ENCODE measurements at regions not wholly inside any gene's neighbourhood (a gene's known extent, or its start where the extent isn't known, plus 50 kb on each side); places are given as distances from the start of the nearest gene placed in this dataset.

GRCh38 chr9:134229466-134230091 lies 65.2 kb upstream of the RNU6ATAC start:
- no peak for TF ChIP-seq CTCF (IDR thresholded peaks at IDR 0.05; ENCODE audit: extremely low read depth in 1 of 2, insufficient read depth in 1 of 2, low read depth in 1 of 2, low read length in 2 of 2)
- TF ChIP-seq EZH2 (IDR thresholded peaks at IDR 0.05; ENCODE audit: borderline replicate concordance, low read depth, low read length, severe bottlenecking): no peak
- TF ChIP-seq MAX (IDR thresholded peaks at IDR 0.05; ENCODE audit: insufficient read depth, insufficient read length): no peak
- no peak for TF ChIP-seq POLR2A (IDR thresholded peaks at IDR 0.05; ENCODE audit: low read depth, low read length)
- no peak for TF ChIP-seq POLR2AphosphoS5 (IDR thresholded peaks at IDR 0.05; ENCODE audit: insufficient read depth, low read depth, low read length)
- no peak for TF ChIP-seq JUN (IDR thresholded peaks at IDR 0.05; ENCODE audit: borderline replicate concordance, insufficient read depth, insufficient read length, low read depth)
- TF ChIP-seq GATA2 (IDR thresholded peaks at IDR 0.05; ENCODE audit: insufficient read depth, insufficient read length, low read depth, low read length): no peak
- no peak for TF ChIP-seq FOS (IDR thresholded peaks at IDR 0.05; ENCODE audit: borderline replicate concordance, insufficient read depth, low read length)
- no peak for TF ChIP-seq MYC (IDR thresholded peaks at IDR 0.05; ENCODE audit: low read depth, low read length)

Data from endothelial cell of umbilical vein (primary cell).